CMK (cell line): ENCODE measurements at regions not wholly inside any gene's neighbourhood (a gene's known extent, or its start where the extent isn't known, plus 50 kb on each side); places are given as distances from the start of the nearest gene placed in this dataset.

Source experiments
- DNase-seq: peaks from one replicate; pipeline ENCODE4 v3.0.0-alpha.2; 2010; ENCODE audit warnings: low read depth

DNA sequence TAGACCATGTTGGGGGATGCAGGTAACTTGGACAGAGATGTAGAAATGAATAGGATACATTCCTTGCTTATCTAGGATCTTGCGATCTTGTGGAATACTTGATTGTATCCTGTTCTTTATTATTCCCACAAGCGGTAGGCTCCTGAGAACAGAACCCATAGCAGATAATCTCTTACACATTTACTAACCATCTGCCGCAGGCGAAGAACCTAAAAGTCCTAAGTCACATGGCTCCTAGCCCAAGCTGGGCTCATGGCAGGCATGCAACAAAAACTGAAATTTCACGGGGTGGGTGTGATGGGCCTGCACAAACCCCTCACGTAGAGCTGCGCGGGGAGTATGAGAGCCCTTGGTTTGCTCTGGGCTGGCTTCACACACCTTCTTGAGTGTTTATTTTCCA, 177.4 kb upstream of the NECTIN1 start:
- no peak for DNase-seq

DNA sequence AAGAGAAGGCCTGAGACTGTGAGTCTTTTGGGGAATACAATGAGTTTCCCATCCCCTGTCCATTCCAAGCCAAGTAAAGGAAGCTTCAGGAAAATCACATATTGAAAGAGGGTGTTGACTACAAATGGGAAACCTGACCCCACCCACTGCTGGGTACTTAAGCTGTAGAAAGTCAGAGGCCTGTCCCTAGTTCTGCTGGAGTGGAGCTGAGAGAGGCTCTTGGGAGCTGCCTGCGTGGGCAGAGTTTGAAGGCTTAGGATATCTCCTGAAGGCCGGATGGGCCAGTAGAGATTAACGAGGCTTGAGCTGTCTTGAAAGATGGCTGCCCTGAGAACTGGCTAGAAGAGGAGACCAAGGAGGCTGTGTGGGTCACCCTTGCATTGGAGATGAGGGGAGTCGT, 176.2 kb upstream of the NECTIN1 start:
- DNase-seq = no peak

DNA sequence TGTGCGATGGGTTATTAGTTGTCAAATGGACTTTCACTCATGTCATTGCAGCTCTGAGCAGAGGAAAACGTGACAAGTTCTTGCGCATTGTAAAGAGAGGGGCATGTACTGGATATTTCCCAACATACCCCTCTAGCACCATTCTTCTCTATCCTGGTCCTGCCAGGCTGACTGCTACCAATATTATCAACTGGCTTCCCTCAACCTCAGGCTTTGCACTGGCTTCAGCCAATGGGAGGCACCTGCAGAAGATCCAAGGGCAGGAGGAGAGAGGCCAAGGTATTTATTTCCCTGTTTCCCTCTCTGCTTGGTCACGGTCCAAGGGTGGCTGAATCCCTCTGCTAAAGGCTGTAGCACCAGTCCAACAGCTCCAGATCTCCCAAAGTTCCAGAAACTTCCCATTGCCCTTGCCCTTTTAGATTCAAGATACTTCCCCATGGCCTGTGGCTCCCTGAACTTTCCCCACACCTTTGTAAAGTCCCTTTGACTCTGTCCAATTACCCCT, 175.6 kb upstream of the NECTIN1 start:
- no peak for DNase-seq

DNA sequence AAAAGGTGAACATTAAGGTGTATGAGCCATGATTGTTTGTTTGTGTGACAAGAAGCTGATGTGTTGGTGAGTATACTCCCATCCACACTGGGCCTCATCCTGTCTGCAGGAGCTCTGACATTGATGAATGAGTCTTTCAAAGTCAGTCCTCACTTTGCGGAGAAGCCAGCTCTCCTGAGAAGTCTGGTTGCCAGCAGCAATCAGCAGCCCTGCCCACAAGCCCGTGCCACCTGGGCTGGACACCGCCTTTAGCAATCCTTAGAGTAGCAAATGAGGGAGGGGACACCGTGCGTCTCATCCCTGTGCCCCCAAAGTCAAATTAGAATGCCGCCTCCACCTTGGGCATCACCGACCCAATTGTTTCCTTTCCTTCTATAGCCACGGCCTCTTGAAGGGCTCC, 174.8 kb upstream of the NECTIN1 start:
- DNase-seq = no peak

DNA sequence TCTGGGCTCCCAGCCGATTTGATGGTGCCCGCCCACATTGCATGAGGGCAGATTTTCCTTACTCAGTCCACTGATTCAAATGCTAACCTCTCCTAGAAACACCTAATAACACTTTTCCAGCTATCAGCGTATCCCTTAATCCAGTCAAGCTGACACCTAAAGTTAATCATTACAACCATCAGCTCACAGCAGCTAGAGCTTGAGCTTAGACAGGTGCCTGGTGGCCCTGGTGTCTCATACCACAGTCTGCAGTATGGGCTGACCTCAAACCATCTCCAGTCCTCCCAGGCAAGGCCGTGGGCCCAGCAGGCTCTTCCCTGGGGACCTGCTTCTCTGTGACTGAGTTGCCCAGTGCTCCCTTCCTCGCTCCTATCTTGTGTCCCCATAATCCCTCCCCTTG, 174.4 kb upstream of the NECTIN1 start:
- no peak for DNase-seq

DNA sequence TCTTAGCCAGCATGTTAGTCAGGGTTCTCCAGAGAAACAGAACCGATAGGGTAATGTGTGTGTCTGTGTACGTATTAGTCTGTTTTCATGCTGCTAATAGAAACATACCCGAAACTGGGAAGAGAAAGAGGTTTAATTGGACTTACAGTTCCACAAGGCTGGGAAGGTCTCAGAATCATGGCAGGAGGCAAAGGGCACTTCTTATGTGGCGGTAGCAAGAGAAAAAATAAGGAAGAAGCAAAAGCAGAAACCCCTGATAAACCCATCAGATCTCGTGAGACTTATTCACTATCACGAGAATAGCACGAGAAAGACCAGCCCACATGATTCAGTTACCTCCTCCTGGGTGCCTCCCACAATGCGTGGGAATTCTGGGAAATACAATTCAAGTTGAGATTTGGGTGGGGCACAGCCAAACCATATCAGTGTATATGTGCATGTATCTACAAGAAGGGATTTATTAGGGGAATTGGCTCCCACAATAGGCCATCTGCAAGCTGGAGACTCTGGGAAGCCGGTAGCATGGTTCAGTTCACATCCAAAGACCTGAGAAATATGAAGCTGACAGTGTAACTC, 173.7 kb upstream of the NECTIN1 start:
- DNase-seq = peak; percentile 32

DNA sequence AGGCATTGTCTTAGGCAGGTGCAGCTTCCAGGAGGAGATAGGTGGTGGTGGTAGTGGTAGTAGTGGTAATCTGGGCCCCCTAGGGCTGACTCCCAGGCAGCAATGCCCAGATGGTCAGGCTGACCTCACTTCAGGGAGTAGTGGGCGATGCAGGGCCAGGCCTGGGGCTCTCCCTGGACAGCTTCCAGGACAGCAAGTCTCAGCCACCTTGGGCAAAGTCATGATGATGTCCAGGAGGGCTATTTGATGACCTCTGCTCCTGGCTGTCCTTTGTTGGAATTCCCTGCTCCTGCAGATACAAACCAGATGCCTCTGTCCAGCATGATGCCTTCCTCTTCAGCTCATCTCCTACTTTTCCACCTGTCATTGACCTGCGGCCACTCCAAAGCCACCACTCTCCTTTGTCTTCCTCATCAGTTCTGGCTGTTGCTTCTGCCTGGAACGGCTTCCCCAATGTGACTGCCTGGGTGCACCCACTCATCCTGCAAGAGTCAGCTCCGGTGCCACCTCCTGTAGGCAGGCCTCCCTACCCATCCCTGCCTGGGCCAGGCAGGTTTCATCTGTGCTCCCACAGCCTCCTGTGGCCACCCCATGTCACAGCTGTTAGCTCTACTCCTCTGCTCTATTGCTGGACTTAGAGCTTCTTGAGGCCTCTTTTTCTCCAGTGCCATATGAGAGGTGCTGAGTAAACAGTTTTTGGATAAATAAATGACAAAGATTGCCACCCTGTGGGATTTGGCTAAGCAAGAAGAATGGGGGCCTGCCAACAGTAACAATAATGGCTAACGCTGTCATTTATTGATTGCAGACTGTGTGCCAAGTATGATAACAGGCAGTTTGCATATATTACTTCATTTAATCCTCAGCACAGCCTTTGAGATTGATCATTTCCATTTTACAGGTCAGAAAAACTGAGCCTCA, 172.9 kb upstream of the NECTIN1 start:
- no peak for DNase-seq

DNA sequence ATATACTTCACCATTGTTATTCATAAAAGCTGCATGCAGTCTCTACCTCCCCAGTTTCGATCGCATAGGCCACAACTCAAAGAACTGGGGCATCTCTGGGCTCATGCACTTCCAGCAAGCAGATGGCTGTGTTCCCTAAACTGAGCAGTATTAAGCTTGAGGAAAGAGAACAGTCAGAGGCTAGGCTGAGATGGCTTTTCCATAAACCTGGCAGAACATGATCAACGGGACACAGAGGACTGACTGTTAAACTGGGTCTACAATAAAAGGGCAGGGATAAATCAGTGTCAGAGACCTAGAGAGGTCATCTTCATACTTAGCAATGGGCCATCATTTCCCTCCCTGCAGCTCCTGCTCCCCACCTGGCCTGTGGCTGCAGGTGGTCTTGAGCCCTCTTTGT, 171.0 kb upstream of the NECTIN1 start:
- DNase-seq = no peak

DNA sequence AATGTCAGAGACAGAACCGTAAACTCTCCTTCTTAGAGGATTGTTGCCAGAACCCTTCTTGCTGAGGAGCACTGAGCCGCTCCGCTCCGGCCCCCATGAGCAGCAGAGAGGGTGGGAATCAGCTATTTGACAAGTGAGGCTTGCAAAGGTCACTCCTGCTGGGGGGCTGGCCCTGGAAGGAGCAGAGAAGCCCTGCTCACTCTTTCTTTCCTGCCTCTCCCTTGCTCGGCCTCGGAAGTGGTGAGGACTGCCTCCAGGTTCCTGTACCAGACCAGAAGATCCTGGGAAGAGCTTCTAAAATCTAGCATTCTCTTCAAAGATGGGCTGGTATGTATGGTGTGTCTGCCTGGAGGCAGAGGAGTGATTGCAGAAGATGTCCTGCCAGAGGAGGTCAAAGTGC, 168.6 kb upstream of the NECTIN1 start:
- DNase-seq = no peak

DNA sequence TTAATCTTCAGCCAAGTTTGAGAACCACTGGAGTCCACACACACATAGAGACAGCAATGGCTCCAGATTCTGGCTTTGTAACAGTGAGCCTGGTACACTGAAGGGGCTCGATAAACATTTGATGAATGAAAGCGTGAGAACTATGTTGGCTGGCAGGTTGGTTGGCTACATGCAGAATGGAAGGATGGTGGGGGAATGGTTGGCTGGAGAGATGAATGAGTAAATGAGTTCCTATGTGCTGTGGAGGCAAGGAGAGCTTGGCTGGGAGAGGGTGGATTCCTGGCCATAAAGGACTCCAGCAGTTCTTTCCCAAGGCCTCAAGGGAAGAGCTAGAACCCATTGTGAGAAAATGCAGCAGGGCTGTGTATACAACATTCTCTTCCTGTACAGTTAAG, 168.0 kb upstream of the NECTIN1 start:
- no peak for DNase-seq

DNA sequence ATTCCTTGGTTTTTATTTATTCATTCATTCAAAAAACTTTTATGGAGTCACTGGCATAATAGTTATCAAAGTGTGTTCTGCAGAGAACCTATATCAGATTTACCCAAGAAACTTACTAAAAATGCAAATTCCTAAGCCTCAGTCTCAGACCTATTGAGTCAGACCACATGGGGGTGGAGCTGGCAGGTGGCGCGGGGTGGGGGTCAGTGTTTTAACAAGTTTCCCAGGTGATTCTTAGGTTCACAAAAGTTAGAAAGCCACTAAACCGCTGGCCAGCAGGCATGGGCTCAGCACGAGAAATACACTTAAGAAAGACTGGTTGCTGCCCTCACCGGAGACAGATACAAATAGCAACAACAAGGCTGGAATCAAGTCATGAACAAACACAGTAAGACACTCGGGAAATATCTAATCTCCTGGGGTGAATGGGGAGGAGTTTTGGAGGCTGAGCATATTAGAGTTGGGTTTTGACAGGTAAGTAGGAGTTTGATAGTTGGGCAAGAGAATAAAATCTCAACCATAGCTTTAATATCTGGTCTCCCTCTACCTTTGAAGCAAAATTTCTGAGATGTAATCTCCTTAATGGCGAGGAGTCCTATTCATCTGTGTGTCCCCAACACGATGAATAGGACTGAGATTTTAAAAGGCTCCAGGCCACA, 167.5 kb upstream of the NECTIN1 start:
- DNase-seq = no peak

DNA sequence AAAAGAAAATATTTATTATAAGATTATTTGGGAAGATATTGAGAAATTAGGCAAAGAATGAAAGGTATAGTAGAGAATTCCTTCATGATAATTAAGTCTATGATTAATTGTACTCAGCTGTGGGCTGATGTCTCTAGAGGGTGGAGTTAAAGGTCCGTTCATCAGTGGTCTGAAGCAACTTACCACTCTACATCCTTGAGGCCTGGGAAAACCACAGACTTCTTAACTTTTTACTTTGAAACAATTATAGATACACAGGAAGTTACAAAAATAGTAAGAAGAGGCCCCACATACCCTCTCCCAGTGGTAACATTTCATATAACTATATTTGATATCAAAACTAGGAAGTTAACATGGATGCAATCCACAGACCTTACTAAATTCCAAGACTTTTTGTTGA, 167.0 kb upstream of the NECTIN1 start:
- no peak for DNase-seq

DNA sequence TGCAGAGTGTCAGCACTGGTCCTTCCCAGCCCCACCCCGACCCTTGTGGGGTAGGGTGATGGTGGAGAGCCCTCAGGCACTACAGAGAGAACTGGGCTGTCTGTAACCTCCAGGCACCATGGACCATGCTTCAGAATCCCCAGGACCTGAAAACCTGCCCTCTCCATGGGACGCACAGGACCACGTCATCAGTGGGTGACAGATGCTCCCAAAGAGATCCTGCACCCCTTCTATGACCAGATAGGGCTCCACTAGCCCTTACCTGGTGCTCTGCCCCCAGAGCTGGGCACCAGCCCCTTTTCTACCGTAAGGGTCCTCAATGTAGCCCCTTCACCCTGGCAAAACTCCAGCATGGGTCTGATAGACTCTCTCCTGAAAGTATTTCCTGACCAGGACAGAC, 165.9 kb upstream of the NECTIN1 start:
- DNase-seq = no peak

DNA sequence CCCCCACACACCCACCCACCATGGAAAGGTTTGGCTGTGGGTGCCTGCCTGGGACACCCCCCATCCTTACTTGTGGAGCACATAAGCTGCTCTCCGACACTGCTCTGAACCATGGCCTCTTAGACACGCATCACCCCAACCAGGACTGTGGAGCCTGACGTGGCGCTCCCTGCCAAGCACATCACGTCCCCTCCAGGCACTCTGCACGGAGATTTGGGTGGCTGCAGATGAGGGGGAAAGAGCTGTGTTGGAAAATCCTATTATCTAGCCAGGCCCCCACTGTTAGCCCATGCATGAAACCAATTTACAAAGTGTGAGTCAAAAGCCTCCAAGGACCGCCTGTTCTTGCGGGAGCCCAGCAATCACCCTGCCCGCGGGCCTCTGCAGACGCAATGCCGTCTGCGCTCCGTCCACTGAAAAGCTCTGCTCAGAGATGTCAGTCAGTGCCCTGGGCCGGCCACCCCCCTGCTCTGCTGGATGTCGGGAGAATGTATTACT, 163.4 kb upstream of the NECTIN1 start:
- no peak for DNase-seq

DNA sequence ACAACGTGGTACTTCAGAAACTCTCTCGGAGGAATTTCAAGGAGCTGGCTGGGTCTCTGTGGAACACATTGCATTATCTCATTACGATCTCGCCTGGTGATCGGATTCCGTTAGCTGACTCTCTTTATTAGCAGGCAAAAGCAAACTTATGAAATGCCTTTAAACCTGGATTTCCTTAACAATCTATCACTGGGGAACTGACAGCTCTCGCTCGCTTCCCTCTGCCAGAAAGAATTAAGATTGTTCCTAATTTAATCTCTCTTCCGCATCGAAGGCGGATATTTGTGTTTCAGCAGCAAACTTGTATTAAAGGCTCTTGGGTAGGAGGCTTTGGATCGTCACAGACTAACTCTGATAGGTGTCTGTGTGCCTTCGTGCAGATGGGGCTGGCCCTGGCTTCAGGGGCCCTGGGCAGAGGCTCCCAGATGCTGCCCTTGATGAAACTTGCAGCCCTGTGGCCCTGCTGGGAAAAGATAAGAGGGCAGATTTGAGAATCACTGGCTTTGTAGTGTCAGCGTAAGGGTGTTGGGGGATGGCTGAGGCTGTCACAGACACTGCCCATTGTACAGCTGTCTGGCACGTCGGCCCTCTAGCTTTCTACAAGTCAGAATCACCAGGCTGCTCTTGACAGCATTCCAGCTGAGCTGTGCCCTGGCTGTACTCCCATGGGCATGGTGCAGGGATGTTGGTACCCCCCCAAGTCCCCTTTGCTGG, 162.2 kb upstream of the NECTIN1 start:
- no peak for DNase-seq

DNA sequence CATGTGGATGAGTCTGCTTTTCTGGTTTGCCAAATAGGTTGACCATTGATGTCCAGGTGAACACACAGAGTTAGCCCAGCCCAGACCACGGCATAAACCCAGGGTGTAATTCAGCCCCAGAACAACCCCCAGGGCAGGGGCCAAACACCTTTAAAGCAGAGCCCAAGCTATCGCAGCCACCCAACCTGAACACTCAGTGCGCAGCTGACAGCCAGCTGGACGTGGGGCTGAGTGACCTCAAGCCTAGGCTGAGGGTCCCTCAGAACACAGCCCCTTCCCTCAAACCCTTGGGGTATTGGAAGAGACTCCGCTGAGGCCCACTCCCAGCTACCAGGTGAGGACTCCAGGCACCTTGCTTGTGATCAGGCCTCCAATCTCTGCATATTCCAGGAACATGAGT, 161.5 kb upstream of the NECTIN1 start:
- DNase-seq = no peak

DNA sequence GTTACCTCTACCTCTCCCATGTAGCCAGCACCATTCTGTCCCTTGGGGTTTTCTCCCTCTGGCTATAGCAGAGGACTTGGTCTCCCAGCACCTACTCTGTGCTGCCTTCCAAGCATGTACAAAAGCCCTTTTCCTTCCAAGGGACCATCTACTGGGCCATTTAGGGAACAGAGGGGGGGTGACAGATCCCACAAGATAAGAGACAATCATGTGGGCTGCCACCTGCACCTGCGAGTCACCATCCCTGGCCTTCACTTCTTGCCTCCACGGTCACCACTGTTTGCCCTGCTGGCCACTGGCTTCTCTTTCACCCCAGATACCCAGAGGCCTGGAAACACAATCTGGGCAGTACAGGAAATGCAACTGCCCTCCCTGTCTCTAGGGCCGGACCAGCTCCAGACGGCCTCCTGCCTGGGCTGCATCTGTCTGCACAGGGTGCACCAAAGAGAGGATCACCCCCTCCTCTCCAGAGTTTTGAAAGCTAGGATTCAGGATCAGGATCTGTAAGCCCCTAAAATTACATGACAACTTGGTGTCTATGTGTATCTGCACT, 160.8 kb upstream of the NECTIN1 start:
- DNase-seq = no peak

DNA sequence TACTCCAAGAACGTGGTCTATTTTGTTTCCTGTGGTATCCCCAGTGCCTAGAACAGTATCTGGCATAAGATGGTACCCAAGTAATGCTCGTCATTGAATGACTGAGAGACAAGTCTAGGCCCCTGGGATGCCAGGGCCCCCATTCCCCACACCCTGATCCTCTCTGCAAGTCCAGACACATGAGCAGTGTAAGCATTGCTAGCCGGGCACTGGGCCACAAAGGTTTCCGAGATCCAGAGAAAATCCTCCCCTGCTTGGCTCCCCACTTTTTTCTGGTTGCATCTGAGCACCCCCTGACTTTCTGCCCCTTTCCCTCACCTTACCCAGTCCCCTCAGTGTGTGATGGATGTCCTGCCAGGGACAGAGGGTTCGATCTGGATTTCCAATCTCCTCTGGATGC, 160.1 kb upstream of the NECTIN1 start:
- DNase-seq = no peak

DNA sequence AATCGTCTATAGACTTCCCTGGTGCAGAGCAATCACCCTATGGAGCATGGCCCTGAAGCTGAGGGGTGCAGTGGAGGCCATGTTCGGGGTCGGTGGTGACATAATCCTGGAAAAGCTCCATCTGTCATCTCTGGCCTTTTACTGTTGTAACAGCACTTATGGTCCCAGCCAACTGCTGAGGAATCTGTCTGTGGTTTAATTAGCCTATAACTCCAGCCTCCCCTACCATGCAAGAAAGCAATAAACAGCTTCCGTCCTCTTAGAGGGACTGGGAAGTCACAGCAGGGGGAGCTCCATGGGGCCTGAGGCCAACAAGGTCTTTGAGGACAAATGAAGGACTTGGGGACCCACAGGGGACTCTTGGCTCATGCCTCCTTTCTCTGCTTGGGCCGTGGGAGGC, 159.1 kb upstream of the NECTIN1 start:
- DNase-seq = no peak

DNA sequence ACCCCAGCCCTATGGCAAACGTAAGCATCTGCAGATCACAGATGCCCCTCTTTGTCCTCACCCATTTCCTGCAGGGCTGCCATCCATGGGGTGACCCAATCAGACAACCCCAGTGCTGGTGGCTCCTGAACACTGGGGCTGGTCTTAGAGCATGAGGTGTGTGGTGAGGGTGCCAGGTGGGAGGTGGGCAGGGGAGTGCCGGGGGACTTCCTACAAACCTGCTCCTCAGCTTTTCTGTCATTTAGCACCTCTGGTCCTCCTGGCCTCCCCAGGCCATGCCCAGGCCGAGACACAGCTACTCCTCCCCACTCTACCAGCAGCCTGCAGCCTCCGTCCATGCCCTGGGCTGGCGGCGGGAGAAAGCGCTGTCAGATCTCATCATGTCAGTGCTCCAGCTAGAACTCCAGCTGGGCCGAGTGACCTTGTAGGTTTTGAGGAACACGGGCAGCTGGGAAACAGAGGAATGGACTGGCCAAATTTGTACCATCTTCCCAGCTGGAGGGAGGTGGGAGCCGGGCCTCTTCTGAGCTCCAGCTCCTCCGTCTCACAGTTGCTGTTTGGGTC, 157.7 kb upstream of the NECTIN1 start:
- no peak for DNase-seq

DNA sequence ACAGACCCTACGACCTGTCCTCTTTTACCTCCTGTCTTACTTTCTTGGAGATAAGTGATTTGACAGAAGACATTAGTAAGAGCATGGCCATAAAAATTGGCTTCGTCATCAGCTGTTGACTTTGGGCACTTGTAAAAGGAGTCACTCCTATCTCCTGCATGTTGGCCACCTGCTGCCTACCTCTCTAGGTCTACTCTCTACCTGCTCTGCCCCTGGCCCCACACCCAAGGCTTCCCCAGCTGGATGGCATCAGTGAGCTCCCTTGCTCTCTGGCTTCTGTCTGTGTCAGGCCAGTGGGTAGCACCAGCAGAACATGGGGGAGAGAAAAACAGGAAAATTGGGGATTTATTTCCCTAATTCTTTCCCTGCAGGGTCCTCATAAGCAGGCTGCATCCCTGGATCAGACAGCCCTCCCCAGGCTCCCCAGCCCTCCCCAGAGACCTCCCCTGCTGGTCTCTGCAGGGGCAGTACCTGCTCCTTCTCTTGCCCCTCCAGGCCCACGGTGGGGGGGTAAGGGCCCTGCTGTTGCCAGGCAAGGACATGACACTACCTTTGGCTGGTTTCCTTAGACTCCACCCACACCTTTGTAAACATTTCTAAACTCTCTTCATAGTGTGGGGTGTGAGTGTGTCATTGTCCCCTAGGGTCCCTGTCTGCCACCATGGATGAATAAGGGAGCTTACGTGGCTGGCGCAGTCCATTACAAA, 157.0 kb upstream of the NECTIN1 start:
- no peak for DNase-seq
